SK-N-SH (cell line): ENCODE measurements at regions not wholly inside any gene's neighbourhood (a gene's known extent, or its start where the extent isn't known, plus 50 kb on each side); places are given as distances from the start of the nearest gene placed in this dataset.

Source experiments
- MEF2A ChIP-seq: IDR thresholded peaks from 2 replicates; pipeline ENCODE4 v1.4.0; 2012; ENCODE audit warnings: low read depth, borderline replicate concordance
- NFIC ChIP-seq: IDR thresholded peaks from 2 replicates; pipeline ENCODE4 v1.4.0; 2012; ENCODE audit warnings: borderline replicate concordance
- RFX5 ChIP-seq: IDR thresholded peaks from 2 replicates; pipeline ENCODE4 v1.6.1; 2012; ENCODE audit warnings: mild to moderate bottlenecking, improper control_type of control experiment, low read length
- TF ChIP-seq, protein P1 (sequence below): fragments of 200-600 bp; sonication (generic); IDR thresholded peaks from 2 replicates; pipeline ENCODE4 v1.6.1; 2017; ENCODE audit warnings: antibody characterized with exemption, mild to moderate bottlenecking, moderate library complexity

DNA sequence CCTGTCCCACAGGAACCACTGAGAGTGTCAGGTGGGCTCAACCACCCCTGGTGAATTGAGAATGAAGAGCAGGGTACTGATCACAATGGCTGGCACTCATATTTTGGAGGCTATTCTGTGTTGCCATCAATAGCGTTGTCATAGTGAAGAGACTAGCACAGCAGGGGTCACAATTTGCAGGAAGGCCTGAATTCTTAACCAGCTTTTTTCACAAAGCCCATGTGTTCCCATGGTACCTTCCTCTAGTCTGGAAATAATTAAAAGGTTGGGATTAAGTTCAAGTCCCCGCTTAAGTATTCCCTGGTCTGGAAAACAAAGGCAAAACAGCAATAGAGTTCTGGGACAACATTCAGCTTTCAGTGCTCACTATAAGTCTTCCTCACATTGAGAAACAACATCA is 1051.7 kb downstream of the C4orf33 start:
- no peak for TF ChIP-seq MEF2A
- TF ChIP-seq RFX5: no peak
- TF ChIP-seq, protein P1, sequence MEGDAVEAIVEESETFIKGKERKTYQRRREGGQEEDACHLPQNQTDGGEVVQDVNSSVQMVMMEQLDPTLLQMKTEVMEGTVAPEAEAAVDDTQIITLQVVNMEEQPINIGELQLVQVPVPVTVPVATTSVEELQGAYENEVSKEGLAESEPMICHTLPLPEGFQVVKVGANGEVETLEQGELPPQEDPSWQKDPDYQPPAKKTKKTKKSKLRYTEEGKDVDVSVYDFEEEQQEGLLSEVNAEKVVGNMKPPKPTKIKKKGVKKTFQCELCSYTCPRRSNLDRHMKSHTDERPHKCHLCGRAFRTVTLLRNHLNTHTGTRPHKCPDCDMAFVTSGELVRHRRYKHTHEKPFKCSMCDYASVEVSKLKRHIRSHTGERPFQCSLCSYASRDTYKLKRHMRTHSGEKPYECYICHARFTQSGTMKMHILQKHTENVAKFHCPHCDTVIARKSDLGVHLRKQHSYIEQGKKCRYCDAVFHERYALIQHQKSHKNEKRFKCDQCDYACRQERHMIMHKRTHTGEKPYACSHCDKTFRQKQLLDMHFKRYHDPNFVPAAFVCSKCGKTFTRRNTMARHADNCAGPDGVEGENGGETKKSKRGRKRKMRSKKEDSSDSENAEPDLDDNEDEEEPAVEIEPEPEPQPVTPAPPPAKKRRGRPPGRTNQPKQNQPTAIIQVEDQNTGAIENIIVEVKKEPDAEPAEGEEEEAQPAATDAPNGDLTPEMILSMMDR: no peak
- TF ChIP-seq NFIC: no peak
